ENCODE measurements at regions not wholly inside any gene's neighbourhood (a gene's known extent, or its start where the extent isn't known, plus 50 kb on each side); places are given as distances from the start of the nearest gene placed in this dataset.

DNA sequence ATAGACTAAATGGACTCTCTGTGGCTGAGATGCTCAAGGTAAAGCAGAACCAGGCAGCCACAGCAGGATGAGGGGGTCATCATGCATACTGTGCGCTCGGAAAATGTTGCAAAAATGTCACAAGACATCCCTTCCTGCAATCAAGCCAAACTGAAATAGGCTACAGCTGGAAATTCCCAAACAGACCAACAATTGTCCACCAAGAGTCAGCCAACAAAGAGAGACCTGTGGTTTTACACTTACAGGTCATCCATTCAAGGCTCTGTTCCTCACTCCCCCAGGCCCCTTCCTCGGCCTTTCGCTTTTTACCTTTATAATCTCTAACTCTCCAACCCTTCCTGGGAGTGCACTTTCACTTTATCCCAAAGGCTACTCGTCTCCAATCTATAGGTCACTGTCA lies 1066.9 kb downstream of the TSN start:
- Mint-ChIP-seq H3K27ac (no peak overlapping the region), H3K4me1 (ENCODE audit: low read depth) (no peaks in the 10 kb centered on the region), H3K4me3 (no peak overlapping the region), H3K36me3 (ENCODE audit: low read depth) (no peaks in the 10 kb centered on the region), H3K27me3 (no peaks in the 10 kb centered on the region), H3K9me3 (peaks cover 12% of the 10 kb centered on the region)
- DNase-seq: no peak

DNA sequence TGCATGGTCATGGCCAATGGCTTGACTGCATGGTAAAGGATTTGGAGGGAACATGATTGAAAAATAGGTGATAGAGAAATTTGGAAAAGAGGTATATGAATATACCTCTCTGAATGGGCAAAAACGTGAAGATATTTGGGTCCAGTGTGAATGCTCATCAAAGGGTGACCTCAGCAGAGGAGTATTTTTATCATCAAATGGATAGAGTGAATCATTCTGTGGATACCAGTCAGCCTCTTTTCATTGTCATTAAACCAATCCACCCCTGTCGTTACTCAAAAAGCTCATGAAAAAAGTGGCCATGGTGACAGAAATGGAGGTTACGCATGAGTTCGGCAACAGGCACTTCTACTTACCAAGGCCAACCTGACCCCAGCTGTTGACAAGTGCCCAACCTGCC lies 1074.7 kb downstream of the TSN start:
- H3K27me3 Mint-ChIP-seq: no peaks in the 10 kb centered on the region
- no peaks in the 10 kb centered on the region for H3K36me3 Mint-ChIP-seq (ENCODE audit: low read depth)
- H3K27ac Mint-ChIP-seq: no peak overlapping the region
- H3K4me1 Mint-ChIP-seq (ENCODE audit: low read depth): no peaks in the 10 kb centered on the region
- peaks cover 2% of the 10 kb centered on the region for H3K9me3 Mint-ChIP-seq
- no peak for DNase-seq
- no peak overlapping the region for H3K4me3 Mint-ChIP-seq

DNA sequence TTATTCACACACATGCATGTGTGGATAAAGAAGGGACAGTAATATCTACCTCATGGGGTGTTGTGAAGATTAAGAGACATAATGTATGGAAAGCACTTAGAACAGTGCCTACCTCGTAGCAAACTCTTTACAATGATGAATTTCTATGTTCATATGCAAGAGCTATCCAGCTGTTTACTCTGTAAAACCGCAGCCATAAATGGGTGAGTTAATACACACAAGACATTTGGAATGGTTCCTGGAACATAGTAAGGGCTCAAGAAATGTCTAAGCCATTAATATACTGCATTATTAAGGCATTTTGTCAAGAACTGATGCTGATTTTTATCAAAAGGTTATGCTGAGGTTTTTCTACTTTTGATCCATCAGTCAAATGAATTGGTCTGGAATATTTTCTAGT lies 1076.2 kb downstream of the TSN start:
- Mint-ChIP-seq H3K27ac (no peak overlapping the region), H3K4me3 (no peak overlapping the region), H3K36me3 (ENCODE audit: low read depth) (no peaks in the 10 kb centered on the region), H3K9me3 (peaks cover 6% of the 10 kb centered on the region), H3K4me1 (ENCODE audit: low read depth) (no peaks in the 10 kb centered on the region), H3K27me3 (no peaks in the 10 kb centered on the region)
- no peak for DNase-seq

DNA sequence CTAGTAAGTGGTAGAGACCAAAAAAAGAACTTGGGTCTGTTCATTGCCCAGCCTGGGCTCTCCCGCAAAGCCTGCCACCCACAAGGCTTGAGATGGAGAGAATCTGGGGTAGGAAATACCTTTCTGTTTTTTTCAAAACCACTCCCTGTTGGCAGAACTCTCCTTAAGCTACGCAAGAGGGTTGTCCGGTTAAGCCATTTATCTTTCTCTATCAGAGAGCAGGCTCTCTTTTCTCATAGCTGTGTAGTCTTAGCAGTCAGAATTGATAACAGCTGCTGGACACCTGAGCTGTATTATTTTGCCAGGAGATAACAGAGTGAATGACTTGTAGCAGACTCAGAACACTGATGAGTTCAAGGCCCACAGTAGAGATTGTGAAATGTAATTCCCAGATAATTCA lies 1088.1 kb downstream of the TSN start:
- H3K27me3 Mint-ChIP-seq: no peaks in the 10 kb centered on the region

DNA sequence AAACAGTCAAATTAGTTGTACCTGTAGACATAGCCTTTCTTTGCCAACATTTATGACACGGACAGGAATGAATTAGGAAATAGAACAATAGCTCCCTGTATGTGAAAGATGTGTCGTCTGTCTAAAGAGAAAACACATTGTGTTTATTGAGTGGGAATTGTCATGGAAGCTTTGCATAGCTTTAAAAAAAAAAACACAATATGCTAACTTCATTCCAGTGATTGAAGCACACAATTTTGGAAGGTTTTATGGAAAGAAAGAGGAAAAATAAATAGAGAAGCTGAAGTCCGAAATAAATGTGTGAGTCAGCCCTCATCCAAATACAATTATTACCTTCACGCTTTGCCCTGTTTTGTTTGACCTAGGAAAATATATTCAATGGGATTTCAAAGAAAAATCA lies 1095.7 kb downstream of the TSN start:
- no peak overlapping the region for H3K27ac Mint-ChIP-seq

More for the DNA sequence above, 1088.1 kb downstream of the TSN start:
- no peak overlapping the region for H3K27ac Mint-ChIP-seq
- H3K9me3 Mint-ChIP-seq: peaks cover 6% of the 10 kb centered on the region
- no peak overlapping the region for H3K4me3 Mint-ChIP-seq
- H3K4me1 Mint-ChIP-seq (ENCODE audit: low read depth): no peaks in the 10 kb centered on the region
- DNase-seq: no peak
- H3K36me3 Mint-ChIP-seq (ENCODE audit: low read depth): no peaks in the 10 kb centered on the region

DNA sequence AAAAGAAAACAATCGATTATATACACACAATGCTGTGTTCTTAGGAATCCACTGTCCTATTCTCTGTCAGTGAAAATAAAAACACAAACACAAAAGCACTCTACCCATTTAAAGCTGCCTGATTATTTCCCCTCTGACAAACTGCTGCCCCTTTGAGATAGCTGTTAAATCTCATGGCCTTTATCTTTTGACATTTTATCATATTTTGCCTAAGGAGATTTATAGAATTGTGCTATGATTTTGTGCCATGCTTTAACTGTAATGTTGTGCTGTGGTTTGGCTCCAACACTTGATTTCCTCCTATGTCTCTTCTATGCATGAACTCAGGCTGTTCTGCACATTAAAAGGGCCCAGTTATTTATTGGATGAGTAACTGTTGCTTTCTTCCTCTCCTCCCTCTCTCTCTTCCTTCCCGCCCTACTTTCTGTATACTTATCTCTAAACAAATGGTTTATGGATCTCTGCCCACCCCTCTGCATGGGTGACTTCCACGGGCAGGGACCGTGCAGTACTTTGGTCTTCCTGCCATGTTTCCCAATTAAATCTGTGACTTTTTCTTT lies 1096.6 kb downstream of the TSN start:
- Mint-ChIP-seq H3K4me1 (ENCODE audit: low read depth) (no peaks in the 10 kb centered on the region), H3K36me3 (ENCODE audit: low read depth) (no peaks in the 10 kb centered on the region), H3K27me3 (no peaks in the 10 kb centered on the region), H3K27ac (no peak overlapping the region), H3K4me3 (no peak overlapping the region), H3K9me3 (peaks cover 15% of the 10 kb centered on the region)
- DNase-seq: no peak

More for the DNA sequence above, 1095.7 kb downstream of the TSN start:
- no peak for DNase-seq
- no peak overlapping the region for H3K4me3 Mint-ChIP-seq
- no peaks in the 10 kb centered on the region for H3K27me3 Mint-ChIP-seq
- peaks cover 15% of the 10 kb centered on the region for H3K9me3 Mint-ChIP-seq
- H3K4me1 Mint-ChIP-seq (ENCODE audit: low read depth): no peaks in the 10 kb centered on the region
- H3K36me3 Mint-ChIP-seq (ENCODE audit: low read depth): no peaks in the 10 kb centered on the region

DNA sequence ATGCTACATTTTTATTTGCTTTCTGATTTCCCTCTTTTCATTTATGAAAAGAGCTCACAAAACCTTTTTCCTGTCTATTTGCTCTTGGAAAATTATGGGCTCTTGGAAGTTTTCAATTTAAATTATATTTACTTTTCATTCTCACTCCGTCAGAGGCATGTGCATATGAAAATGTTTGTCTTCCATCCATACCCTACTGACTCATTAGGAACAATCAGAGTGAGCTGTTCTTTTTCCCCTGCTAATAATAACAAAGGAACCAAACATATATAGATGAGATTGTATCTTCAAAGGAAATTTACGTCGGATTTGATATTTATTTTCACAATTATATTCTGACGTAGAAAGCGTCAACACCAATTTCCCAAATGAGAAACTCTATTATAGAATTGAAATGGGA lies 1101.2 kb downstream of the TSN start:
- H3K36me3 Mint-ChIP-seq (ENCODE audit: low read depth): no peaks in the 10 kb centered on the region
- H3K27me3 Mint-ChIP-seq: no peaks in the 10 kb centered on the region
- H3K27ac Mint-ChIP-seq: no peak overlapping the region
- H3K4me3 Mint-ChIP-seq: no peak overlapping the region
- no peak for DNase-seq
- H3K4me1 Mint-ChIP-seq (ENCODE audit: low read depth): no peaks in the 10 kb centered on the region
- peaks cover 22% of the 10 kb centered on the region for H3K9me3 Mint-ChIP-seq

DNA sequence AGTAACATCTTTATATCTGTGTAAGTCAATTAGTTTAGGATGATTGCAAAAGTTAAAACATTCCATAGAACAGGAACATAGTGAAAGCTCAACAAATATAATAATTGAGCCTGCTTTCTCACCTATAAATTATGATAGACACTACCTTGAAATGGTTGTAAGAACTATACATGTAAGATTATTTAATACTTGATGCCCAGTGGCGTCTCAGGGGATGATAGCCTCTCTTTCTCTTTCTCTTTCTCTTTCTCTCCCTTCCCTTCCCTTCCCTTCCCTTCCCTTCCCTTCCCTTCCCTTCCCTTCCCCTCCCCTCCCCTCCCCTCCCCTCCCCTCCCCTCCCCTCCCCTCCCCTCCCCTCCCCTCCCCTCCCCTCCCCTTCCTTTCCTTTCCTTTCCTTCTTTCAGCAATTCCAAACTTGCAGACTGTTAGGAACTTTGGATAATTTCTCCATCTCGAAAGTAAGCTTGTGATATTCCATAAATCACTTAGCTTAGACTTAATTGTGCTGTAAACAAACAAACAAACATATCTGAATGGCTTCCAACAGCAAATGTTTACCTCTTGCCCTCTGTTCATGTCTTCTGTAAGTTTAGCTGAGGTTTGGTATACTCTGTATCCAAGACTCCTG lies 1102.7 kb downstream of the TSN start:
- H3K27me3 Mint-ChIP-seq: no peaks in the 10 kb centered on the region
- H3K36me3 Mint-ChIP-seq (ENCODE audit: low read depth): no peaks in the 10 kb centered on the region

DNA sequence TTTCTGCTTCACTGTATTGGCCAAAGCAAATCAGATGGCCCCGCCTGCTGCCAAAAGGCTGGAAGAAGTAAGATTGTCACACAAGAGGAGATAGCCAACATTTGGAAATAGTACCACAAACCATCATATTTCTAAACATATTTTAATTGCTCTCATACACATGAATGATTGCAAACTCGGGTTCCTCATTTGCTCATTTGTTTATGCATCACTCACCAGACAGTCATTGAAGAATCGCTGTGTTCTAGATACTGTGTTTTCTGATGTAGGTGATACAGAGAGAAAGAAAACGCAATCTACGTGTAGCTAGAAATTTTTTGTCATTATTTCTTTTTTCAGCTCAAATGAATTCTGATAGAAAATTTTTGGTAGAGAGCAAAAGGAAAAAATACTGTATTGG lies 1103.4 kb downstream of the TSN start:
- H3K9me3 Mint-ChIP-seq: peaks cover 16% of the 10 kb centered on the region
- H3K4me3 Mint-ChIP-seq: no peak overlapping the region
- no peaks in the 10 kb centered on the region for H3K4me1 Mint-ChIP-seq (ENCODE audit: low read depth)
- no peaks in the 10 kb centered on the region for H3K36me3 Mint-ChIP-seq (ENCODE audit: low read depth)
- no peaks in the 10 kb centered on the region for H3K27me3 Mint-ChIP-seq
- H3K27ac Mint-ChIP-seq: no peak overlapping the region
- DNase-seq: no peak

More for the DNA sequence above, 1102.7 kb downstream of the TSN start:
- no peaks in the 10 kb centered on the region for H3K4me1 Mint-ChIP-seq (ENCODE audit: low read depth)
- no peak for DNase-seq
- peaks cover 21% of the 10 kb centered on the region for H3K9me3 Mint-ChIP-seq
- H3K4me3 Mint-ChIP-seq: no peak overlapping the region
- no peak overlapping the region for H3K27ac Mint-ChIP-seq

DNA sequence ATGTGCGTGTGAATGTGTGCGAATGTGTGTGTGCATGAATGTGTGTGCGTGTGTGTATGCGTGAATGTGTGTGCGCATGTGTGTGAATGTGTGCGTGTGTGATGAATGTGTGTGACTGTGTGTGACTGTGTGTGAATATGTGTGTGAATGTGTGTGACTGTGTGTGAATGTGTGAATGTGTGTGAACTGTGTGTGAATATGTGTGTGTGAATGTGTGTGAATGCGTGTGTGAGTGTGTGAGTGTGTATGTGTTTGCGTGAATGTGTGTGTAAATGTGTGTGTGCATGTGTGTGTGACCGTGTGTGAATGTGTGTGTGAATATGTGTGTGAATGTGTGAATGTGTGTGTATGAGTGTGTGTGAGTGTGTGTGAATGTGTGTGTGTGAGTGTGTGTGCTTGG lies 1103.8 kb downstream of the TSN start:
- no peaks in the 10 kb centered on the region for H3K4me1 Mint-ChIP-seq (ENCODE audit: low read depth)
- DNase-seq: no peak
- no peak overlapping the region for H3K27ac Mint-ChIP-seq
- H3K9me3 Mint-ChIP-seq: peaks cover 20% of the 10 kb centered on the region
- no peaks in the 10 kb centered on the region for H3K27me3 Mint-ChIP-seq
- H3K4me3 Mint-ChIP-seq: no peak overlapping the region
- no peaks in the 10 kb centered on the region for H3K36me3 Mint-ChIP-seq (ENCODE audit: low read depth)

DNA sequence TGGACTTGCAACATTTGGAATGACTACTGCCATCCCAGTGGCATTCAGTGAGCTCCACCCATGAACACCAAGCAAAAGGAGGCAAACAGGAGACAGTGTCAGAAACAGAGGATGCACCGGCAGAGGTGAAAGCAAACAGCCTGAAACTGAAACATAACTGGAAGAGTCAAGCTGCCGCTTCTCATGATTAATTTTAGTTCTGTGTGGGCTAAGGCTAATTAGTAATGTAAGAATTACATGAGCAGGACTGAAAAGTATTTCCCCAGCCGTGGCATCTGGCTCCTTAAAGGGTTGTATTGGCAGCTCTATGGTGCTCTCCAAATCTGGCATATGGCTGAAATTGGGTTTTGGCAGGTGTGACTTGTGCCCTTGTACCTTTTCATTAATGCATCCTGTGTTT lies 1108.1 kb downstream of the TSN start:
- Mint-ChIP-seq H3K27me3 (no peaks in the 10 kb centered on the region), H3K27ac (no peak overlapping the region), H3K9me3 (peaks cover 31% of the 10 kb centered on the region), H3K36me3 (ENCODE audit: low read depth) (no peaks in the 10 kb centered on the region), H3K4me3 (no peak overlapping the region), H3K4me1 (ENCODE audit: low read depth) (no peaks in the 10 kb centered on the region)
- no peak for DNase-seq

DNA sequence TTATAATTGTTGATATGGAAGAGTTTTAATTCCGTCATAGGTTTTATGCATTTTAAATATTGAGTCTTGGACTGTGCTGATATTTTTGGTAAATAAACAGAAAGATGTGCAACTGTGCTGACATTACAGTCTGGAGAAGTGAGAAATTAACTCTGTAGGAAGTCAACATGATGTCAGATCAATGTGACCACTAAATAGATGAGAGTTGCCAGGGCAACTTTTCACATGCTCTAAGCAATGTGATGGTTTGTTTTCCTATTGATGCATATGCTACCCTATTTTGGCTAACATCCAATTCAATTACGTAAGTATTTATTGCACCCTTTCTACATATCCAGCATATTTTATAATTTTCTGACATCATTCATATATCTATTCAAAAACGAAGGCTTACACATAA lies 1109.3 kb downstream of the TSN start:
- no peak overlapping the region for H3K27ac Mint-ChIP-seq
- peaks cover 24% of the 10 kb centered on the region for H3K9me3 Mint-ChIP-seq
- no peaks in the 10 kb centered on the region for H3K4me1 Mint-ChIP-seq (ENCODE audit: low read depth)
- H3K27me3 Mint-ChIP-seq: no peaks in the 10 kb centered on the region
- no peak overlapping the region for H3K4me3 Mint-ChIP-seq
- H3K36me3 Mint-ChIP-seq (ENCODE audit: low read depth): no peaks in the 10 kb centered on the region
- no peak for DNase-seq

DNA sequence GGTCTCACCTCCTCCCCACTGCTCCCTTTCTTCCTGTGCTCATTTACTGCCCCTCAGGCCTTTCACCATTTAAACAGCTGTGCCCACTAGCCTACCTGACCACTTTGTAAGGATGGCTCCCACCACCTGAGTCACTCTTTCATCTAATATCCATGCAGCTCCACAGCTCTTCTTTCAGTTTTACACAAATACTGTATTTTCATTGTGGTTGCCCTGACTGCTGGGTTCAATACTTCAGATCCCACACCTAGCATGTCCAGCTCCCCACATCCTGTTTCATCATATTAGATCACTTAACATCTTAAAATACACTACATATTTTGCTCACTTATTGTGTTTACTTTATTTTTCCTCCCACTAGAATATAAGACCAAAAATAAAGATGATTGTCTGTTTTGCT lies 1110.6 kb downstream of the TSN start:
- H3K27me3 Mint-ChIP-seq: no peaks in the 10 kb centered on the region
- H3K9me3 Mint-ChIP-seq: peaks cover 20% of the 10 kb centered on the region
- no peak overlapping the region for H3K4me3 Mint-ChIP-seq
- no peak for DNase-seq
- H3K4me1 Mint-ChIP-seq (ENCODE audit: low read depth): no peaks in the 10 kb centered on the region
- no peak overlapping the region for H3K27ac Mint-ChIP-seq
- no peaks in the 10 kb centered on the region for H3K36me3 Mint-ChIP-seq (ENCODE audit: low read depth)

DNA sequence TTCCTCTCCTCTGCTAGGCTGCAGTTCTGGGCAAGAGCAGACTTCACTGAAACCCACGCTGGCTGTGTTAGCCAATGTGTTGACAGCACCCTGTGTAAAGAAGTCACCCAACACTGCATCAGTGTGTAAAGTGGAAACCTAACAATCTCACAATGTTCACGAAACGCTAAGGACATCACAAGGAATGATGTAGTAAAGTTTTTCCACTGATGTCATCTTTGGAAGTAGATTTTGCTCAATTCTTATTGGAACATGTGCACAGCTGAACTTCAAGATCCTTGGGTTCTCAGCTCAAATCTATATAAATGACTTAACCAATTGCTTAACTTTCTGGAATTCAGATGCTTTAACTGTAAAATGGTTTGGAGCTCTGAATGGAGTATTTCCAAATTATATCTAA lies 1112.5 kb downstream of the TSN start:
- peaks cover 20% of the 10 kb centered on the region for H3K9me3 Mint-ChIP-seq
- DNase-seq: no peak
- H3K4me1 Mint-ChIP-seq (ENCODE audit: low read depth): no peaks in the 10 kb centered on the region
- no peak overlapping the region for H3K4me3 Mint-ChIP-seq
- no peak overlapping the region for H3K27ac Mint-ChIP-seq
- no peaks in the 10 kb centered on the region for H3K27me3 Mint-ChIP-seq
- no peaks in the 10 kb centered on the region for H3K36me3 Mint-ChIP-seq (ENCODE audit: low read depth)

DNA sequence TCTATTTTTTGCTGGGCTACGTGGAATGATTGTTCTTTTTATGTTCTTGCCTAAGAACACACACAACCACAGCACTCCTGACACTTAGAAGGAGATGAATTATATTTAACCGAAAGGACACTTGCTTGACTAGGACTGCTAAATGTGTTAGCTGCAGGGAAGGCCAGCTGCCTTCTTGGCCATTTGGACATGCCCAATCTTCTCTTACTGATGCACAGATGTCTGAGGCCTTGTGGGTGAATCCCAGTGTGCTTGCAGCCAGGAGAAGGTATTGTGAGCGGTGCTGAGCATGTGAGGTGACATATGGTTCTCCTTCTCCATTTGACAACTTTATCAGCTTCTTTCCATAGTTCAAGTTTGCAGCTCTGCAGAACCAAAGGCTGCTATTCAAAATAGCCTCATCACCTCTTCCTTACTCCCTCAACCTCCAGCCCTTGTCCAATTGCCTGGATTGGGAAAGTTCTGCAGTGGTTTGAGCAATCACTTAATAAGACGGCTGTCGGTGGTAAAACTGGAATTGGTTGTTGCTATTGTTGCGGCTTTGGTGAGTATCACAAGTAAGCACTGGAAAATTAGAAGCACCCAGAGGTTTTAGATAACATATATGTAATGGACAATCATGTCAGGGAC lies 1113.3 kb downstream of the TSN start:
- no peak for DNase-seq
- Mint-ChIP-seq H3K27me3 (no peaks in the 10 kb centered on the region), H3K27ac (no peak overlapping the region), H3K9me3 (peaks cover 20% of the 10 kb centered on the region), H3K4me1 (ENCODE audit: low read depth) (no peaks in the 10 kb centered on the region), H3K4me3 (no peak overlapping the region), H3K36me3 (ENCODE audit: low read depth) (no peaks in the 10 kb centered on the region)
